ENCODE measurements at regions not wholly inside any gene's neighbourhood (a gene's known extent, or its start where the extent isn't known, plus 50 kb on each side); places are given as distances from the start of the nearest gene placed in this dataset.

GRCh38 chr6:156508923-156509322, 268.3 kb upstream of the ARID1B start:
- H3K4me1 ChIP-seq (ENCODE audit: control insufficient read depth, low read depth, low read length), result no peaks in the 10 kb centered on the region
- no peak overlapping the region for H3K9ac ChIP-seq (ENCODE audit: low read length)
- H3K9me3 ChIP-seq (ENCODE audit: control insufficient read depth, low read depth, low read length), result no peaks in the 10 kb centered on the region

DNA sequence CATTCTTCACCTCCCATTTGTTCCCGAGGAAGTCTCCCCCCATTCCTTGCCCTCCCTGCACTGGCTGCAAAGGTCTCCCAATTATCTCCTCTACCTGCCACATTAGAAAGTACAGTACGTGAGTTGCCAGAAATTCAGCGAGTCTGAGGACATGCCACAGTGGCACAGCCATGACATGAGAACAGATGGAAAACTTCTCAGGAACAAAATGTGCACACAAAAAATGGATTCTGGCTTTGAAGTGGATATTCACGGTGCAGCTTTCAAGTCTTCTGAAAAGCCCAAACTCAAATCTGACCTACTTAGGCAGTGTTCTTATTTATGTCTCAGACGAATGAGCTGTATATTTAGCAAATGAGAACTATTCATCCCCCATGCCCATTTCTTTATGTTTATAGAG, 269.1 kb upstream of the ARID1B start:
- H3K4me1 ChIP-seq (ENCODE audit: control insufficient read depth, low read depth, low read length), result peaks cover 2% of the 10 kb centered on the region
- H3K36me3 ChIP-seq (ENCODE audit: control insufficient read depth, low read depth, low read length), result no peaks in the 10 kb centered on the region
- H3K9ac ChIP-seq (ENCODE audit: low read length), result no peak overlapping the region
- no peak overlapping the region for H3K4me3 ChIP-seq (ENCODE audit: low read length)
- H3K27ac ChIP-seq (ENCODE audit: low read length), result no peak overlapping the region
- no peaks in the 10 kb centered on the region for H3K9me3 ChIP-seq (ENCODE audit: control insufficient read depth, low read depth, low read length)
- no peaks in the 10 kb centered on the region for H3K27me3 ChIP-seq (ENCODE audit: control insufficient read depth, insufficient read depth, low read length)

More at GRCh38 chr6:156508923-156509322, 268.3 kb upstream of the ARID1B start:
- Histone ChIP-seq H3K27ac (ENCODE audit: low read length) (no peak overlapping the region), H3K4me3 (ENCODE audit: low read length) (no peak overlapping the region), H3K27me3 (ENCODE audit: control insufficient read depth, insufficient read depth, low read length) (no peaks in the 10 kb centered on the region), H3K36me3 (ENCODE audit: control insufficient read depth, low read depth, low read length) (no peaks in the 10 kb centered on the region)

GRCh38 chr6:156507656-156508055, 269.5 kb upstream of the ARID1B start:
- Histone ChIP-seq H3K27me3 (ENCODE audit: control insufficient read depth, insufficient read depth, low read length) (no peaks in the 10 kb centered on the region), H3K9me3 (ENCODE audit: control insufficient read depth, low read depth, low read length) (no peaks in the 10 kb centered on the region), H3K9ac (ENCODE audit: low read length) (no peak overlapping the region)

DNA sequence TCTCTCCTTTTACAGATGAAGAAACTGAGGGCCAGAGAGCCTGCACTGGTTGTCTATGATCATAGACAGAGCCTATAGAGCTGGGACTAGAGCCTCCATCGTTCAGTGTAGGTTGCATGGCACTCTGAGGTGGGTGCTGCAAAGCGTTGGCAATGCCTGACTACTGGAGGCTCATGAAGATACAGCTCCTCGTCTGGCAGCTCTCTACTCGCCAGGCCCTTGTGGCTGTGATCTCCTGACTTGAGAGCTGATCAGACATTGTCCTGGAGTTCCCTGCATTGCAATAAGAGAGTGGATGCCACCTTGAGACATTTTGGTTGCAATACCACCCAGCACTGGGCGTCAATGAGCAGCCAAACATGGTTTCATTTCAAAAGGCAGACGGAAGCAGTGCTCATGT, 270.1 kb upstream of the ARID1B start:
- no peak overlapping the region for H3K27ac ChIP-seq (ENCODE audit: low read length)
- no peaks in the 10 kb centered on the region for H3K27me3 ChIP-seq (ENCODE audit: control insufficient read depth, insufficient read depth, low read length)
- H3K9me3 ChIP-seq (ENCODE audit: control insufficient read depth, low read depth, low read length), result no peaks in the 10 kb centered on the region
- no peak overlapping the region for H3K9ac ChIP-seq (ENCODE audit: low read length)
- H3K36me3 ChIP-seq (ENCODE audit: control insufficient read depth, low read depth, low read length), result no peaks in the 10 kb centered on the region
- no peak overlapping the region for H3K4me3 ChIP-seq (ENCODE audit: low read length)
- H3K4me1 ChIP-seq (ENCODE audit: control insufficient read depth, low read depth, low read length), result peaks cover 5% of the 10 kb centered on the region

More at GRCh38 chr6:156507656-156508055, 269.5 kb upstream of the ARID1B start:
- Histone ChIP-seq H3K4me1 (ENCODE audit: control insufficient read depth, low read depth, low read length) (peaks cover 5% of the 10 kb centered on the region), H3K4me3 (ENCODE audit: low read length) (no peak overlapping the region), H3K36me3 (ENCODE audit: control insufficient read depth, low read depth, low read length) (no peaks in the 10 kb centered on the region), H3K27ac (ENCODE audit: low read length) (no peak overlapping the region)

GRCh38 chr6:156502969-156503504, 274.1 kb upstream of the ARID1B start:
- Histone ChIP-seq H3K27ac (ENCODE audit: low read length) (no peak overlapping the region), H3K4me3 (ENCODE audit: low read length) (no peak overlapping the region), H3K9ac (ENCODE audit: low read length) (no peak overlapping the region), H3K4me1 (ENCODE audit: control insufficient read depth, low read depth, low read length) (peaks cover 5% of the 10 kb centered on the region), H3K27me3 (ENCODE audit: control insufficient read depth, insufficient read depth, low read length) (no peaks in the 10 kb centered on the region), H3K9me3 (ENCODE audit: control insufficient read depth, low read depth, low read length) (no peaks in the 10 kb centered on the region), H3K36me3 (ENCODE audit: control insufficient read depth, low read depth, low read length) (no peaks in the 10 kb centered on the region)

DNA sequence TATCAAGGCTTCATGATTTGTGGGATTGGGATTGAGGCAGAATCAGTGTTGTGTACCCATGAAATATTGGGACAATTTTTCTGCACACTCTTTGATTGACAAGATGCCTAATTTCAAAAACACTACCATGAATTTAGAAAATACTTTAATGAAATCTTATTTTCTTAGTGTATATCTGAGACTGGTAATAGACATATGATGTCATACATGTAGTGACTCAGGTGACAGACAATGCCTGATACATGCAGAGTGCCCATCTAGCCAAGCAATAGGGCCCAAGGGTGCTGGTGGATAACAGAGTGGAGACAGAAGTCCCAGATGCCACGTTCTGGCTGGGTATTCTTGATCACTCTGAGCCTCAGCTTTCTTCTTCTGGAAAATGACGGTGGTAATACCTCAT, 279.6 kb upstream of the ARID1B start:
- H3K9me3 ChIP-seq (ENCODE audit: control insufficient read depth, low read depth, low read length), result no peaks in the 10 kb centered on the region
- H3K27ac ChIP-seq (ENCODE audit: low read length), result no peak overlapping the region
- no peak overlapping the region for H3K4me3 ChIP-seq (ENCODE audit: low read length)
- H3K9ac ChIP-seq (ENCODE audit: low read length), result no peak overlapping the region
- H3K4me1 ChIP-seq (ENCODE audit: control insufficient read depth, low read depth, low read length), result no peaks in the 10 kb centered on the region
- no peaks in the 10 kb centered on the region for H3K27me3 ChIP-seq (ENCODE audit: control insufficient read depth, insufficient read depth, low read length)
- H3K36me3 ChIP-seq (ENCODE audit: control insufficient read depth, low read depth, low read length), result no peaks in the 10 kb centered on the region

- no peaks in the 10 kb centered on the region for H3K36me3 ChIP-seq (ENCODE audit: control insufficient read depth, low read depth, low read length)
- no peak overlapping the region for H3K4me3 ChIP-seq (ENCODE audit: low read length)
- H3K4me1 ChIP-seq (ENCODE audit: control insufficient read depth, low read depth, low read length), result no peaks in the 10 kb centered on the region
- no peak overlapping the region for H3K9ac ChIP-seq (ENCODE audit: low read length)
- no peaks in the 10 kb centered on the region for H3K27me3 ChIP-seq (ENCODE audit: control insufficient read depth, insufficient read depth, low read length)
- no peak overlapping the region for H3K27ac ChIP-seq (ENCODE audit: low read length)
- H3K9me3 ChIP-seq (ENCODE audit: control insufficient read depth, low read depth, low read length), result peaks cover 5% of the 10 kb centered on the region
These were observed 289.3 kb upstream of the ARID1B start for GRCh38 chr6:156487877-156488276.

- Histone ChIP-seq H3K9ac (ENCODE audit: low read length) (no peak overlapping the region), H3K27me3 (ENCODE audit: control insufficient read depth, insufficient read depth, low read length) (no peaks in the 10 kb centered on the region), H3K9me3 (ENCODE audit: control insufficient read depth, low read depth, low read length) (peaks cover 5% of the 10 kb centered on the region), H3K4me1 (ENCODE audit: control insufficient read depth, low read depth, low read length) (no peaks in the 10 kb centered on the region), H3K36me3 (ENCODE audit: control insufficient read depth, low read depth, low read length) (no peaks in the 10 kb centered on the region), H3K4me3 (ENCODE audit: low read length) (no peak overlapping the region), H3K27ac (ENCODE audit: low read length) (no peak overlapping the region)
These were observed 292.0 kb upstream of the ARID1B start for GRCh38 chr6:156485150-156485549.

DNA sequence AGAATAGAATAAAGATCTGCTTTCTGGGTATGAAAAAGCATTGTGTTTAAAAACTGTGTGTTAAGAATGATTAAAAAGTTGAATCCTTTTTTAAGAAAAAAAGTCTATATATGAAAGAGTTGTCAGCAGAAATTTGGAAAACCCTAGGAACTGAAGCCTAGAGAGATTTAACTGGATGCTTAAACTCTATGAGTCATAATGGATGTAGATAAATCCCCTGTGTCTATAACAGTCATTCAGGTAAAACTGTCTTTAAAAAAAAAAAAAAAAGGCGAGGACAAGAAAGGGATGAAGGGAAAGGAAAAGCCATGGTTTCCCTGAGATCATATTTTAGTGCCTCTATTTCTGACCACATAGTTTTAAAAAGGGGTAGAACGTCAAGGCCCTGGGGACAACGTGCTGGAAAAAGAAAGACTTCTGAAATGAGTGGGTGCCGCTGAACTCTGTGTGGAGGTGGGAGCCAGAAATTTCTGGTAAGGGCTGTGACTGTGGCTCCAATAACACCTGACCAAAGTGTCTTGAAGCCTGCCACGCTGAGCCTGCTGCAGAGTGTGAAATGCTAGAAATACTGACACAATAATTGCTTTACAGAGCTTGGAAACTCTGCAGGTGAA, 302.6 kb upstream of the ARID1B start:
- Histone ChIP-seq H3K27ac (ENCODE audit: low read length) (no peak overlapping the region), H3K9ac (ENCODE audit: low read length) (no peak overlapping the region), H3K36me3 (ENCODE audit: control insufficient read depth, low read depth, low read length) (no peaks in the 10 kb centered on the region), H3K4me1 (ENCODE audit: control insufficient read depth, low read depth, low read length) (no peaks in the 10 kb centered on the region), H3K9me3 (ENCODE audit: control insufficient read depth, low read depth, low read length) (no peaks in the 10 kb centered on the region), H3K4me3 (ENCODE audit: low read length) (no peak overlapping the region), H3K27me3 (ENCODE audit: control insufficient read depth, insufficient read depth, low read length) (no peaks in the 10 kb centered on the region)

DNA sequence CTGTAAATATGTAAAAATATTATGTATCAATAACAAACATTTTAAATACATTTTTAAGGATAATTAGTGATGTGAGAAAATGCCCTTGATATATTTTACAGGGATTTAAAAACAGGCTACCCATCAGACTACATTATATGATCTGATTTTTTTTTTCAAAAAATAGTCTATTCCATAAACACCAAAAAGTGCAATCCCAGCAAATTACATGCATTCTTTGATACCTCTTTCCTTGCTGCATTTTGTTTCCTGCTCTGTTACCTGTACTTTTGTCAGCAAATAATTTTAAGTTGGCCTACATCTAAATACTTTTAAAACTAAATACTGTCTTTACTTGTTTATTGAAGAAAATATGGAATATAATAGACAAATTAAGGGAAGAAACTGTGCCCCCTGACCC, 306.2 kb upstream of the ARID1B start:
- H3K9ac ChIP-seq (ENCODE audit: low read length), result no peak overlapping the region
- H3K4me1 ChIP-seq (ENCODE audit: control insufficient read depth, low read depth, low read length), result no peaks in the 10 kb centered on the region
- H3K27ac ChIP-seq (ENCODE audit: low read length), result no peak overlapping the region

DNA sequence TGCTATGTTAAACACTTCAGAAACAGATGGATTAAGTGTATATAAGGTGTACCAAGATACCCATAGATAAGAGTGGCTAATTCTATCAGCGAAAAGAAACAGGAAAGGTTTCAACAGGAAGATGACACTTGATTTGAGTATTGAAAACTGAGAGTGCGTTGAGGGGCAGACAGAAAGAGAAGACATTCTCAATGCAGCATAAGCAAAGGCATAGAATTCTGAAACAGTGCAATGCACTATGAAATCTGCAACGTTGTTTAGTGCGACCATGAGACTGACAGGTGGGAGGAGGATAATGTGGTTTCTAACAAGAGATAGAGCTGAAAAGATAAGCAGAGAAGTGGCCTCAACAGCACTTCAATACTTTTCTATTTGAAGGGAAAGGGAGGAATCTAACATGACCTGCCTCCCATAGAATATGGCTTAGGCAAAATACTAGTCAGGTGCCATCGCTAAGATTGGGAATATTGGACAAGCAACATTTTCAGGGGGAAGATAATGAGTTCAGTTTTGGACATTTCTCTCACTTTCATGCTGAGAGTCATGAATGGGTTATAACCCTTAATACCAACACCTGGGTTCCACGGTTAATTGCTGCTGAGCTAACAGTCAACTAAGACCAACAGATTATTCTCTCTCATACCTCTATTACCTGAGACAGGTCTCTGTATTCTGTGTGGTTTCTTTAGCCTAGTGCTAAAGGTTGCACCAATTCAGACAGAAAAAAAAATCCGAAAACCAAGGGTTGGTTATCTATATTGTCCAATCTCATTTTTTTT, 312.9 kb upstream of the ARID1B start:
- H3K27ac ChIP-seq (ENCODE audit: low read length), result no peak overlapping the region
- H3K4me3 ChIP-seq (ENCODE audit: low read length), result no peak overlapping the region
- no peaks in the 10 kb centered on the region for H3K9me3 ChIP-seq (ENCODE audit: control insufficient read depth, low read depth, low read length)
- H3K36me3 ChIP-seq (ENCODE audit: control insufficient read depth, low read depth, low read length), result no peaks in the 10 kb centered on the region
- no peaks in the 10 kb centered on the region for H3K27me3 ChIP-seq (ENCODE audit: control insufficient read depth, insufficient read depth, low read length)
- H3K9ac ChIP-seq (ENCODE audit: low read length), result no peak overlapping the region
- H3K4me1 ChIP-seq (ENCODE audit: control insufficient read depth, low read depth, low read length), result no peaks in the 10 kb centered on the region

More for the DNA sequence above, 306.2 kb upstream of the ARID1B start:
- no peaks in the 10 kb centered on the region for H3K9me3 ChIP-seq (ENCODE audit: control insufficient read depth, low read depth, low read length)
- H3K27me3 ChIP-seq (ENCODE audit: control insufficient read depth, insufficient read depth, low read length), result no peaks in the 10 kb centered on the region
- no peak overlapping the region for H3K4me3 ChIP-seq (ENCODE audit: low read length)
- no peaks in the 10 kb centered on the region for H3K36me3 ChIP-seq (ENCODE audit: control insufficient read depth, low read depth, low read length)

- H3K9ac ChIP-seq (ENCODE audit: low read length), result no peak overlapping the region
- H3K27me3 ChIP-seq (ENCODE audit: control insufficient read depth, insufficient read depth, low read length), result no peaks in the 10 kb centered on the region
- no peaks in the 10 kb centered on the region for H3K4me1 ChIP-seq (ENCODE audit: control insufficient read depth, low read depth, low read length)
- H3K27ac ChIP-seq (ENCODE audit: low read length), result no peak overlapping the region
- H3K36me3 ChIP-seq (ENCODE audit: control insufficient read depth, low read depth, low read length), result no peaks in the 10 kb centered on the region
- no peak overlapping the region for H3K4me3 ChIP-seq (ENCODE audit: low read length)
- H3K9me3 ChIP-seq (ENCODE audit: control insufficient read depth, low read depth, low read length), result no peaks in the 10 kb centered on the region
These were observed 315.5 kb upstream of the ARID1B start for GRCh38 chr6:156461647-156462046.

Data from iPS-18a (cell line).